H9 (cell line): ENCODE measurements at regions not wholly inside any gene's neighbourhood (a gene's known extent, or its start where the extent isn't known, plus 50 kb on each side); places are given as distances from the start of the nearest gene placed in this dataset.

Experiments used
- DNase-seq: peaks from one replicate; pipeline ENCODE4 v3.0.0-alpha.2; 2017
- H2AFZ ChIP-seq: one replicate; pipeline ENCODE4 v1.6.1; 2013; ENCODE audit warnings: mild to moderate bottlenecking, low read length, control low read depth, moderate library complexity
- H2AK5ac ChIP-seq: 2 replicates; pipeline ENCODE4 v1.6.1; 2013; ENCODE audit warnings: low read length, control low read depth, mixed read lengths; ENCODE audit not compliant: insufficient read length
- H2BK120ac ChIP-seq: one replicate; pipeline ENCODE4 v1.6.1; 2013; ENCODE audit warnings: low read depth, mild to moderate bottlenecking, low read length, control low read depth, inconsistent platforms; ENCODE audit not compliant: poor library complexity, severe bottlenecking
- H2BK12ac ChIP-seq: 2 replicates; pipeline ENCODE4 v1.6.1; 2013; ENCODE audit warnings: low read length, control low read depth, mixed read lengths, low read depth; ENCODE audit not compliant: insufficient read length
- H2BK15ac ChIP-seq: 2 replicates; pipeline ENCODE4 v1.6.1; 2013; ENCODE audit warnings: low read depth, low read length, control low read depth
- H2BK20ac ChIP-seq: one replicate; pipeline ENCODE4 v1.6.1; 2013; ENCODE audit warnings: low read depth, mild to moderate bottlenecking, low read length, control low read depth, inconsistent platforms; ENCODE audit not compliant: poor library complexity, severe bottlenecking
- H2BK5ac ChIP-seq: 2 replicates; pipeline ENCODE4 v1.6.1; 2013; ENCODE audit warnings: low read length, control low read depth, mixed read lengths; ENCODE audit not compliant: insufficient read length
- H3K14ac ChIP-seq: 2 replicates; pipeline ENCODE4 v1.6.1; 2013; ENCODE audit warnings: low read length, control low read depth; ENCODE audit not compliant: insufficient read depth
- H3K18ac ChIP-seq: 2 replicates; pipeline ENCODE4 v1.6.1; 2013; ENCODE audit warnings: low read depth, mild to moderate bottlenecking, mixed read lengths, low read length, control low read depth; ENCODE audit not compliant: insufficient read length
- H3K23ac ChIP-seq: 2 replicates; pipeline ENCODE4 v1.6.1; 2013; ENCODE audit warnings: low read length, control low read depth, mixed read lengths, low read depth; ENCODE audit not compliant: insufficient read length
- H3K23me2 ChIP-seq: 2 replicates; pipeline ENCODE4 v1.6.1; 2013; ENCODE audit warnings: low read depth, mild to moderate bottlenecking, mixed read lengths, low read length, control low read depth; ENCODE audit not compliant: insufficient read length, poor library complexity, severe bottlenecking
- H3K27ac ChIP-seq: 2 replicates; pipeline ENCODE4 v1.5.1; 2013; ENCODE audit warnings: low read length, control low read depth, mixed read lengths, low read depth; ENCODE audit not compliant: insufficient read length
- H3K27me3 ChIP-seq: 2 replicates; pipeline ENCODE4 v1.6.1; 2013; ENCODE audit warnings: low read length, control low read depth, inconsistent platforms; ENCODE audit not compliant: insufficient read depth
- H3K4ac ChIP-seq: 2 replicates; pipeline ENCODE4 v1.6.1; 2013; ENCODE audit warnings: low read depth, mild to moderate bottlenecking, control low read depth, inconsistent platforms, low read length, moderate library complexity
- H3K4me1 ChIP-seq: 2 replicates; pipeline ENCODE4 v1.6.1; 2013; ENCODE audit warnings: low read length, control low read depth, inconsistent platforms; ENCODE audit not compliant: insufficient read depth
- H3K4me2 ChIP-seq: 2 replicates; pipeline ENCODE4 v1.6.1; 2013; ENCODE audit warnings: low read length, control low read depth, mixed read lengths; ENCODE audit not compliant: insufficient read length, insufficient read depth
- H3K56ac ChIP-seq: 2 replicates; pipeline ENCODE4 v1.6.1; 2013; ENCODE audit warnings: low read depth, mild to moderate bottlenecking, mixed read lengths, low read length, control low read depth; ENCODE audit not compliant: insufficient read length
- H3K79me1 ChIP-seq: 2 replicates; pipeline ENCODE4 v1.6.1; 2013; ENCODE audit warnings: low read depth, mild to moderate bottlenecking, moderate library complexity, low read length, control low read depth, inconsistent platforms; ENCODE audit not compliant: insufficient read depth, poor library complexity, severe bottlenecking
- H3K79me2 ChIP-seq: 2 replicates; pipeline ENCODE4 v1.6.1; 2013; ENCODE audit warnings: low read length, control low read depth, inconsistent platforms; ENCODE audit not compliant: insufficient read depth
- H3K9ac ChIP-seq: 2 replicates; pipeline ENCODE4 v1.6.1; 2013; ENCODE audit warnings: low read length, control low read depth, mixed read lengths; ENCODE audit not compliant: insufficient read length; ENCODE audit errors: extremely low read depth
- H3K9me3 ChIP-seq: one replicate; pipeline ENCODE4 v1.6.1; 2013; ENCODE audit warnings: low read depth, low read length, inconsistent platforms; ENCODE audit not compliant: control insufficient read depth
- H3T11ph ChIP-seq: one replicate; pipeline ENCODE4 v1.6.1; 2013; ENCODE audit warnings: mild to moderate bottlenecking, low read length, control low read depth, inconsistent platforms
- H4K20me1 ChIP-seq: one replicate; pipeline ENCODE4 v1.6.1; 2013; ENCODE audit not compliant: control insufficient read depth, insufficient read length, insufficient read depth
- H4K5ac ChIP-seq: 2 replicates; pipeline ENCODE4 v1.6.1; 2013; ENCODE audit warnings: low read depth, mild to moderate bottlenecking, mixed read lengths, low read length, control low read depth; ENCODE audit not compliant: insufficient read length
- H4K8ac ChIP-seq: replicated peaks from 2 replicates; pipeline ENCODE4 v1.6.1; 2013; ENCODE audit warnings: low read length, control low read depth, mixed read lengths, low read depth; ENCODE audit not compliant: insufficient read length
- H4K91ac ChIP-seq: 2 replicates; pipeline ENCODE4 v1.6.1; 2013; ENCODE audit warnings: low read depth, mild to moderate bottlenecking, moderate library complexity, mixed read lengths, low read length, control low read depth; ENCODE audit not compliant: insufficient read length
- H3K27ac Mint-ChIP-seq, 3 experiments: 2 replicates in 2 of 3; 3 replicates in 1 of 3; pipeline ENCODE4 v1.8.0; 2020 to 2021; ENCODE audit warnings: mixed read lengths in 3 of 3, mild to moderate bottlenecking in 1 of 3, moderate library complexity in 1 of 3
- H3K27me3 Mint-ChIP-seq: 2 replicates; pipeline ENCODE4 v1.8.0; 2021; ENCODE audit warnings: low read depth, mild to moderate bottlenecking, moderate library complexity, mixed read lengths
- H3K36me3 Mint-ChIP-seq, 3 experiments: 2 replicates in 2 of 3; 3 replicates in 1 of 3; pipeline ENCODE4 v1.8.0; 2020 to 2021; ENCODE audit warnings: low read depth in 3 of 3, mixed read lengths in 3 of 3; ENCODE audit not compliant: insufficient read depth in 1 of 3
- H3K4me1 Mint-ChIP-seq, 2 experiments: 2 replicates each; pipeline ENCODE4 v1.8.0; 2020; ENCODE audit warnings: mixed read lengths in 2 of 2
- H3K4me3 Mint-ChIP-seq, 2 experiments: 2 replicates in 1 of 2; 3 replicates in 1 of 2; pipeline ENCODE4 v1.8.0; 2020 to 2021; ENCODE audit warnings: mild to moderate bottlenecking in 2 of 2, mixed read lengths in 2 of 2, moderate library complexity in 1 of 2
- H3K9me3 Mint-ChIP-seq, 2 experiments: 2 replicates in 1 of 2; 3 replicates in 1 of 2; pipeline ENCODE4 v1.8.0; 2020; ENCODE audit warnings: mild to moderate bottlenecking in 2 of 2, mixed read lengths in 2 of 2, moderate library complexity in 1 of 2
- WGBS: extraction: QIAGEN DNeasy Blood & Tissue Kit; methylation state at CpG from one replicate; pipeline ENCODE4 v1.1.7; 2013; ENCODE audit warnings: missing lambda C conversion rate, low lambda C conversion rate, mixed read lengths; ENCODE audit not compliant: insufficient read length; ENCODE audit errors: extremely low coverage; 5-methylcytosine and 5-hydroxymethylcytosine counted together
- TF ChIP-seq, protein P1 (sequence below): fragments of 200-600 bp; sonication (generic); conservative IDR thresholded peaks from 3 replicates; pipeline ENCODE4 v1.8.0; 2021; ENCODE audit warnings: antibody characterized with exemption, mild to moderate bottlenecking

DNA sequence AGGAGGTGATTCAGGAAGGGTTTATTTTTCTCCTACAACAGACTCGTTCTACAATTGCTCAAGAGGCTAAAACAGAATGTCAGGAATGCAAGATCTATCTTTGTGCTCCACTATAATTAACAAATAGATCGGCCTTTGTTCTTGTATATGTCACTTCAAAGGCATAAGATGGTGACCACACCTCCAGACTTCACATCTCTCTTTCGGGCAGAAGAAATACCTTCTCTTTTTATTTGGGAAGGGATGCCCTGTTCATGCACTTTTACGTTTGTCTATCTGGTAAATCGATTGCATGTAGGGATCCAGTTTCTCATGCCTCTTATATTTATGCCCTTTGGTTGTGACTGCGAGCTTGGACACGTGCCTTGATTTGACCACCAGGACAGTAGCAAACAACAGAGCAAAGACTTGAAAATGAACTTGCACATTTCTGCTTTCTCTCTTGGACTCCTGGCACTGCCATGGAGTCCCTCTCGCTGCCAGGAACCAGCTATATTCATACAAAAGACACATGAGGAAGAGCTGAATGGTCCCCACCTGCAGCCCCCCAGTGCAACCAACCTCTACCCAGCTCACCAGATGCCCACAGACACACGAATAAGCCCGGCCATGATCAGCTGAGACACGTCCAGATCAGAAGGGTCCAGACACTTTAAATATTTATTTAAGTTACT is 219.8 kb upstream of the STXBP5 start:
- Mint-ChIP-seq H3K36me3 (no peaks in the 10 kb centered on the region), H3K27me3 (no peaks in the 10 kb centered on the region), H3K27ac (no peak overlapping the region), H3K4me1 (peaks cover 6 to 8% of the 10 kb centered on the region in 2 experiments), H3K4me3 (no peak overlapping the region), H3K9me3 (peaks cover 0 to 3% of the 10 kb centered on the region in 2 experiments; a peak in 2 of 5 replicates)
- H2BK5ac ChIP-seq: no peak overlapping the region
- no peak overlapping the region for H3K23ac ChIP-seq
- no peak overlapping the region for H2BK12ac ChIP-seq
- no peak overlapping the region for H2BK120ac ChIP-seq
- H3K27me3 ChIP-seq: no peaks in the 10 kb centered on the region
- WGBS: no CpG with 5 or more reads among the region's 11 CpGs
- H3K9ac ChIP-seq: no peak overlapping the region
- no peaks in the 10 kb centered on the region for H3K4me1 ChIP-seq
- no peak for DNase-seq
- H3K18ac ChIP-seq: no peak overlapping the region
- H4K8ac ChIP-seq: no peak overlapping the region
- no peaks in the 10 kb centered on the region for H3K23me2 ChIP-seq
- H3K27ac ChIP-seq: no peak overlapping the region
- H4K5ac ChIP-seq: no peak overlapping the region
- no peak overlapping the region for H3K4ac ChIP-seq
- no peak overlapping the region for H2AFZ ChIP-seq
- no peak overlapping the region for H2BK15ac ChIP-seq
- no peak overlapping the region for H4K91ac ChIP-seq
- H2BK20ac ChIP-seq: no peak overlapping the region
- H3K14ac ChIP-seq: no peak overlapping the region
- H2AK5ac ChIP-seq: no peak overlapping the region
- H3K4me2 ChIP-seq: no peak overlapping the region
- H4K20me1 ChIP-seq: no peaks in the 10 kb centered on the region
- H3K9me3 ChIP-seq: no peaks in the 10 kb centered on the region
- no peaks in the 10 kb centered on the region for H3K79me1 ChIP-seq
- H3K56ac ChIP-seq: no peak overlapping the region
- H3T11ph ChIP-seq: no peak overlapping the region
- TF ChIP-seq, protein P1, sequence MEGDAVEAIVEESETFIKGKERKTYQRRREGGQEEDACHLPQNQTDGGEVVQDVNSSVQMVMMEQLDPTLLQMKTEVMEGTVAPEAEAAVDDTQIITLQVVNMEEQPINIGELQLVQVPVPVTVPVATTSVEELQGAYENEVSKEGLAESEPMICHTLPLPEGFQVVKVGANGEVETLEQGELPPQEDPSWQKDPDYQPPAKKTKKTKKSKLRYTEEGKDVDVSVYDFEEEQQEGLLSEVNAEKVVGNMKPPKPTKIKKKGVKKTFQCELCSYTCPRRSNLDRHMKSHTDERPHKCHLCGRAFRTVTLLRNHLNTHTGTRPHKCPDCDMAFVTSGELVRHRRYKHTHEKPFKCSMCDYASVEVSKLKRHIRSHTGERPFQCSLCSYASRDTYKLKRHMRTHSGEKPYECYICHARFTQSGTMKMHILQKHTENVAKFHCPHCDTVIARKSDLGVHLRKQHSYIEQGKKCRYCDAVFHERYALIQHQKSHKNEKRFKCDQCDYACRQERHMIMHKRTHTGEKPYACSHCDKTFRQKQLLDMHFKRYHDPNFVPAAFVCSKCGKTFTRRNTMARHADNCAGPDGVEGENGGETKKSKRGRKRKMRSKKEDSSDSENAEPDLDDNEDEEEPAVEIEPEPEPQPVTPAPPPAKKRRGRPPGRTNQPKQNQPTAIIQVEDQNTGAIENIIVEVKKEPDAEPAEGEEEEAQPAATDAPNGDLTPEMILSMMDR: no peak
- H3K79me2 ChIP-seq: no peaks in the 10 kb centered on the region
